SU-DHL-6 (cell line): ENCODE measurements at regions not wholly inside any gene's neighbourhood (a gene's known extent, or its start where the extent isn't known, plus 50 kb on each side); places are given as distances from the start of the nearest gene placed in this dataset.

ENCODE experiments used
- EZH2phosphoT487 ChIP-seq: fragments of 200-600 bp; sonication (generic), shearing (Covaris generic); conservative IDR thresholded peaks from 2 replicates; pipeline ENCODE4 v1.6.1; 2018; ENCODE audit warnings: mild to moderate bottlenecking, antibody characterized with exemption, low read length, moderate library complexity, mixed read lengths
- TF ChIP-seq, protein P1 (sequence below): fragments of 200-600 bp; sonication (generic); IDR thresholded peaks from one replicate; pipeline ENCODE4 v1.5.1; 2017; ENCODE audit warnings: antibody characterized with exemption, mild to moderate bottlenecking, low read length, moderate library complexity; ENCODE audit not compliant: insufficient read depth, poor library complexity, severe bottlenecking

DNA sequence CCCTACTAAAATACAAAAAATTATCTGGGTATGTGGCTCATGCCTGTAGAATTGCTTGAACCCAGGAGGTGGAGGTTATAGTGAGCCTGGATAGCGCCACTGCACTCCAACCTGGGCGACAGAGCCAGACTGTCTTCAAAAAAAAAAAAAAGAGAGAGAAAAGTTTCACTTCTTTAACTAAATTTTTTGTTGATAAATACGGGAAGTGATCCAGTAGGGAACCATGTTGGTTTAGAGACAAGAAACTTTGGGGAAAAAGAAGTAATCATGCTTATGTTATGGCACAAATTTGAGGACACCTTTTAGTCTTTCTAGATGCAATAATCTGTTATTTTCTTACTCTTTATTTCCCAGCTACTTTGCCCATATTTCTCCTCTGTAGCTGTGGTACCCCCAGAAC is 309.7 kb downstream of the TYW1 start:
- TF ChIP-seq, protein P1, sequence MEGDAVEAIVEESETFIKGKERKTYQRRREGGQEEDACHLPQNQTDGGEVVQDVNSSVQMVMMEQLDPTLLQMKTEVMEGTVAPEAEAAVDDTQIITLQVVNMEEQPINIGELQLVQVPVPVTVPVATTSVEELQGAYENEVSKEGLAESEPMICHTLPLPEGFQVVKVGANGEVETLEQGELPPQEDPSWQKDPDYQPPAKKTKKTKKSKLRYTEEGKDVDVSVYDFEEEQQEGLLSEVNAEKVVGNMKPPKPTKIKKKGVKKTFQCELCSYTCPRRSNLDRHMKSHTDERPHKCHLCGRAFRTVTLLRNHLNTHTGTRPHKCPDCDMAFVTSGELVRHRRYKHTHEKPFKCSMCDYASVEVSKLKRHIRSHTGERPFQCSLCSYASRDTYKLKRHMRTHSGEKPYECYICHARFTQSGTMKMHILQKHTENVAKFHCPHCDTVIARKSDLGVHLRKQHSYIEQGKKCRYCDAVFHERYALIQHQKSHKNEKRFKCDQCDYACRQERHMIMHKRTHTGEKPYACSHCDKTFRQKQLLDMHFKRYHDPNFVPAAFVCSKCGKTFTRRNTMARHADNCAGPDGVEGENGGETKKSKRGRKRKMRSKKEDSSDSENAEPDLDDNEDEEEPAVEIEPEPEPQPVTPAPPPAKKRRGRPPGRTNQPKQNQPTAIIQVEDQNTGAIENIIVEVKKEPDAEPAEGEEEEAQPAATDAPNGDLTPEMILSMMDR: no peak
- no peak for TF ChIP-seq EZH2phosphoT487
